ACC112 (cell line): ENCODE measurements at regions not wholly inside any gene's neighbourhood (a gene's known extent, or its start where the extent isn't known, plus 50 kb on each side); places are given as distances from the start of the nearest gene placed in this dataset.

Experiments
- H2AFZ ChIP-seq: fragments of 200-600 bp; sonication (generic); one replicate; pipeline ENCODE4 v1.6.0; 2017; ENCODE audit warnings: antibody characterized with exemption, low read length; ENCODE audit not compliant: unreplicated experiment
- H3K27ac ChIP-seq: fragments of 200-600 bp; sonication (generic); 2 replicates; pipeline ENCODE4 v1.5.1; 2014; ENCODE audit warnings: low read depth, mild to moderate bottlenecking, antibody characterized with exemption, low read length, moderate library complexity
- H3K27me3 ChIP-seq: fragments of 200-600 bp; sonication (generic); 2 replicates; pipeline ENCODE4 v1.6.1; 2014; ENCODE audit warnings: mild to moderate bottlenecking, antibody characterized with exemption, low read length, moderate library complexity, mixed read lengths; ENCODE audit not compliant: insufficient read depth
- H3K36me3 ChIP-seq: fragments of 200-600 bp; sonication (generic); 2 replicates; pipeline ENCODE4 v1.6.1; 2016; ENCODE audit warnings: mild to moderate bottlenecking, antibody characterized with exemption, low read length, moderate library complexity, mixed read lengths; ENCODE audit not compliant: insufficient read depth
- H3K4me1 ChIP-seq: fragments of 200-600 bp; sonication (generic); one replicate; pipeline ENCODE4 v1.6.1; 2016; ENCODE audit warnings: low read length, mixed read lengths; ENCODE audit not compliant: insufficient read depth, unreplicated experiment, control insufficient read depth
- H3K4me3 ChIP-seq: fragments of 200-600 bp; sonication (generic); 2 replicates; pipeline ENCODE4 v1.5.1; 2014; ENCODE audit warnings: mild to moderate bottlenecking, low read depth, low read length
- H3K79me2 ChIP-seq: fragments of 200-600 bp; sonication (generic); one replicate; pipeline ENCODE4 v1.6.0; 2016; ENCODE audit warnings: low read length; ENCODE audit not compliant: control insufficient read depth, unreplicated experiment, insufficient read depth

DNA sequence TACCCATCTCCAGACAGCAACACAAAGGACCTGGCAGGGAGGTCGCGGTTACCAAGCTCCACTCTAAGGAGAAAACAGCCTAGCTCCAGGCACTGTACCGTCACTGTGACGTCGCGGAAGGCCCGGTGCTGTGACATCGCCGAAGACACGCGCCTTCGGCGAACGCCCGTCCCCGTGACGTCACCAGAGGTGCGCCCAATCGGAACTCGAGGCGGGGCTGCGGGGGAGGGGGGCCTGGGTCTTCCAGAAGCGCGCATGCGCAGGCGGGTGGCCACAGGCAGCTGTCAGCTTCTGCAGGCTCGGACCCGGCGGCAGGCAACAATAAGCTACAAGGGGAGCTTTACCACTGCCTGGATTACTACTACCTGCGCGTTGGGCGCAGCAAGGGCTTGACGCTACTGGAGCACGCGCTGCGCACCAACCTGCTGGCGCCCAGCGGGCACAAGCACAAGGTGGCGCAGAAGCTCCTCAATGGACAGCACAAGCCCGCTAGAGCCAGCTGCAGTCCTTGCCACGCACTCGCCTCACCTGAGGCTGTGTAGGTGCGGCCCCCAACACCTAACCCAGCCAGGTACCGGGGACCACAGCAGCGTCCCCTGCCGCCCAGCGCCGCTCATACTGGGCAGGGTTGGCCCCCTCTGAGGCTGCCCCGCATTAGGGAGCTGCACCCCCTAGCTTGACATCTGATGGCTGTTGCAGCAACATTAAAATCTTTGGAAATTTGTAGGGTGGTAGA is 208.4 kb downstream of the TPST1 start:
- Histone ChIP-seq H3K27me3 (no peaks in the 10 kb centered on the region), H3K79me2 (no peaks in the 10 kb centered on the region), H3K36me3 (no peaks in the 10 kb centered on the region), H3K4me3 (peak overlapping the region; percentile 71), H3K27ac (no peak overlapping the region), H2AFZ (peak overlapping the region; percentile 68), H3K4me1 (peaks cover 7% of the 10 kb centered on the region)

DNA sequence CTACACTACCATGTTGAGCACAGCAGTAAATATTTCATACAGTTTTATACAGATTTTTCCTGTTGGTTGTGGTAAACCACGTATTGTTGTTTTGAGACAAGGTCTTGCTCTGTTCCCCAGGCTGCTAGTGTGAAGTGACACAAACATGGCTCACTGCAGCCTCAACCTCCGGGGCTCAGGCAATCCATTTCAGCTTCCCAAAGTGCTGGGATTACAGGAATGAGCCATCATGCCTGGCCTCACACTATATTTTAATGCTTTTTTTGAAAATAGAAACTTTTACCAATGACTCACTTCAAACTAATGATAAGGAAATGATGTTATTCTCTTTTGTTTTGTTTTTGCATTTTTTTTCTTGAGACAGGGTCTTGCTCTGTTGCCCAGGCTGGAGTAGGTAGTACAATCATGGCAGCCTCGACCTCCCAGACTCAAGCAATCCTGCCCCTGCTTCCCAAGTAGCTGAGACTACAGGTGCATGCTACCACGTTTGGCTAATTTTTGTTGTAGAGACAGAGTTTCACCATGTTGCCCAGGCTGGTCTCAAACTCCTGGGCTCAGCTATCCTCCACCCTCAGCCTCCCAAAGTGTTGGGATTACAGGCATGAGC is 210.6 kb downstream of the TPST1 start:
- Histone ChIP-seq H3K27ac (peak overlapping the region; percentile 55), H3K79me2 (no peaks in the 10 kb centered on the region)

DNA sequence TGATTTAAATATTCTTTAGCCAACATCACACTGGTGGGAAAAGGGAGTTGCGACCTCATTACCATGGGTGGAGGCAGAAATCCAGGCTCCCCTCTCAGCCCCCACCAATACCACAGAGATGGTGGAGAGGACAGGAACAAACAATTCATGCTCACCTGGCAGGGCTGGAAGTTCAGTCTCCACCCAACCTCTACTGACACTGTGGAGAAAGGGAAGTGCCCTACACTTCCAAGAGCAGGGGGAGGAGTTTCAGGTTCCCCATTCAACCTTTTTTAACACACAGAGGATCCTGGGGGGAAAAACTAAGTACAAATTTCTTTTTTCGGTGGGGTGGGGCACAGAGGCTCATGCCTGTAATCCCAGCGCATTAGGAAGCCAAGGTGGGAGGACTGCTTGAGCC is 210.1 kb upstream of the KCTD7 start:
- no peaks in the 10 kb centered on the region for H3K27me3 ChIP-seq
- H3K27ac ChIP-seq, result no peak overlapping the region
- H3K79me2 ChIP-seq, result no peaks in the 10 kb centered on the region
- no peaks in the 10 kb centered on the region for H3K36me3 ChIP-seq
- H3K4me3 ChIP-seq, result no peak overlapping the region
- no peak overlapping the region for H2AFZ ChIP-seq
- H3K4me1 ChIP-seq, result peaks cover 7% of the 10 kb centered on the region

More for the DNA sequence above, 210.6 kb downstream of the TPST1 start:
- Histone ChIP-seq H2AFZ (no peak overlapping the region), H3K36me3 (no peaks in the 10 kb centered on the region), H3K4me1 (peaks cover 7% of the 10 kb centered on the region), H3K27me3 (no peaks in the 10 kb centered on the region), H3K4me3 (no peak overlapping the region)

DNA sequence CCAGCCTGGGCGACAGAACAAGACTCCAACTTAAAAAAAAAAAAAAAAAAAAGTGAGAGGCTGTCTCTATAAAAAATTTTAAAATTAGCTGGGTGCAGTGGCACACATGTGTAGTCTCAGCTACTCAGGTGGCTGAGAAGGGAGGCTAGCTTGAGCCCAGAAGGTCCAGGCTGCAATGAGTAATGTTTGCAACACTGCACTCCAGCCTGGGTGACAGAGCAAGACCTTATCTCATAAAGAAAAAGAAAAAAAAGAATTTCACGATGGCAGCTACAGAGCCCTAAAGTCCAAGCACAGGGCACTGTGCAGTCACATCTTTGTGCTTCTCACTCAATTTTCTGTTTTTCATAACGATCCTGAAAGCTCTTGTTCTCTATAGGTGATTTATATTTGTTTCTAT is 209.5 kb upstream of the KCTD7 start:
- H2AFZ ChIP-seq, result no peak overlapping the region
- H3K27ac ChIP-seq, result no peak overlapping the region
- H3K36me3 ChIP-seq, result no peaks in the 10 kb centered on the region
- H3K4me3 ChIP-seq, result no peak overlapping the region
- H3K79me2 ChIP-seq, result no peaks in the 10 kb centered on the region
- H3K4me1 ChIP-seq, result peaks cover 7% of the 10 kb centered on the region
- no peaks in the 10 kb centered on the region for H3K27me3 ChIP-seq

DNA sequence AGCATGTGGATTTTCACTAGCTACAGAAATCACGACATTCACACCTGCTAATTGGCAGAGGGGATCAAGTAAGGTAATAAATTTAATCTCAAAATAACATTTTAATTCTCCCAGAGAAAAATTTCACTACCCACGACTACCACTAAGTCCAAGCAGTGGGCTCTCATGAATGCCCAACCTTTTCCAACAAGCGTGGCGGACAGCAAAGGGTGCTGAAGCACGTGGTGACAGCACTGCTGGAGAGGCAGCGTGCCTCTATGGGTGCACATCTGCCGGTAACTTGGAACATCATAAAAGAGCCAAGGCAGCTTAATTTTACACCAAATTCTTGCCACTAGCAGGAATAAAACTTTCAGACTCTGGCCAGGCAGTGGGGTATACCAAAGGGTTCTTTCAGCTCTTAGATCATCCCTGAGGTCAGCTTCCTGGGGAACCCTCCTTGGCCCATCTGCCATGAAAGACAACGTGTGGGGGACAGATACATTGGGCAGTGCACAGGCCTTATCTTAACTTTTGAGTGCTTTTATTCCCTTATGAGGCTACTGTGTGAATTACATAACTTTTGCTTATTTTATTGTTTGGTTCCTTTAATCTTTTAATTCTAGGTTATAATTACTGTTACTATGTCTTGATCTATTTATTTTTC is 206.7 kb upstream of the KCTD7 start:
- Histone ChIP-seq H3K4me3 (no peak overlapping the region), H3K79me2 (no peaks in the 10 kb centered on the region), H3K27ac (no peak overlapping the region), H3K27me3 (no peaks in the 10 kb centered on the region), H3K36me3 (no peaks in the 10 kb centered on the region), H2AFZ (no peak overlapping the region), H3K4me1 (no peaks in the 10 kb centered on the region)

DNA sequence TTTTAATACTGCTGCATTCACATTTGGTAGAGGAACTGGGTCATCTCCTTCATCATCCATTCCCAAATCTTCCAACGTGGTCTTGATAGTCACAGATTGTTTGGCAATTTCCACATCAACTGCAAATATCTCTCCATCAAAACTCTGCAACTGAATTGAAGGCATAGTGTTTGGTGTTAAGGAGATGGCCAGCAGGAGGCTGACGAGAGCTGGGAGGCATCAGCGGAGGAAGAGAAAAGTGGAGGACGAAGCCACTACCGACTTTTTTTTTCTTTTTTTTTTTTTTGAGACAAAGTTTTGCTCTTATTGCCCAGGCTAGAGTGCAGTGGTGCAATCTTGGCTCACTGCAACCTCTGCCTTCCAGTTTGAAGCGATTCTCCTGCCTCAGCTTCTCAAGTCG is 205.0 kb upstream of the KCTD7 start:
- H3K27me3 ChIP-seq, result no peaks in the 10 kb centered on the region
- H2AFZ ChIP-seq, result no peak overlapping the region
- no peak overlapping the region for H3K27ac ChIP-seq
- no peaks in the 10 kb centered on the region for H3K36me3 ChIP-seq
- no peaks in the 10 kb centered on the region for H3K4me1 ChIP-seq
- no peak overlapping the region for H3K4me3 ChIP-seq
- H3K79me2 ChIP-seq, result no peaks in the 10 kb centered on the region

DNA sequence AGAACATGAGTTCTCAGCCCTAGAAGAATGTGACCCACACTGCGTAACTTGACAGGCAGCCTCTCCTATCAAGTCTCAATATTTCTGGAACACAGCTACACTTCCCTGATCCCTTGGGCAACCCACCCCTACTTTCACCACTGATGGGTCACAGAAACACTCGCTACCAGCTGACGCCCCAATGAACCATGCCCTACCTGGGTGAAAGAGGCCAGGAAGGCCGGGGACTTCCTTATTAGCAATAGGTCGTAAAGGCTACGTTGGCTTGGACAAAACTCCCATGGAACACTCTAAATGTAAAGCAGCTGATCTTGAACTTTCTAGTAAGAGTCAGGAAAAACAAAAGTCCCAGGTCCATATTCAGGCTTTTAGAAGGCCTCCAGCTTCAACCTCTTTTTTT is 202.3 kb upstream of the KCTD7 start:
- no peak overlapping the region for H3K4me3 ChIP-seq
- H3K4me1 ChIP-seq, result peaks cover 8% of the 10 kb centered on the region
- no peak overlapping the region for H2AFZ ChIP-seq
- no peak overlapping the region for H3K27ac ChIP-seq
- H3K79me2 ChIP-seq, result no peaks in the 10 kb centered on the region
- H3K27me3 ChIP-seq, result no peaks in the 10 kb centered on the region
- no peaks in the 10 kb centered on the region for H3K36me3 ChIP-seq

DNA sequence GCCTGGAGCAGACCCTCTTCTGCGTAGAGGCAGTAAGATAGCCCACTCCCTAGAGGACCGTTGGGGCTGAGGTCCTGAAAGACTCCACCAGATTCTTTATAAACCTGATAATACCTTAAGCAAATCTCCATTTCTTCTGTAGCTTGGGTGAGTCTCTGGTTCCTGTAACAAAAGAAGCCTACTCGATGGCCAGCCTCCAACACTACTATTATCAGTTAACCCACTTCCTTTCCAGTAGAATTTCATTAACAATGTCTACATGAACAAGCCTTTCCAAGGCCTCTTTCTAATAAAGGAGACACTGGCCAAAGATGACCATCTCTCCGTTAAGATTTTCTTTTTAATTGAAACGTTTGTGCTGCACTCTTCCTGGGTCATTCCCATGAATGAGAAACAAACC is 201.7 kb upstream of the KCTD7 start:
- Histone ChIP-seq H3K36me3 (no peaks in the 10 kb centered on the region), H3K79me2 (no peaks in the 10 kb centered on the region), H3K27ac (no peak overlapping the region), H3K4me1 (peaks cover 8% of the 10 kb centered on the region), H3K27me3 (no peaks in the 10 kb centered on the region), H2AFZ (no peak overlapping the region), H3K4me3 (no peak overlapping the region)

DNA sequence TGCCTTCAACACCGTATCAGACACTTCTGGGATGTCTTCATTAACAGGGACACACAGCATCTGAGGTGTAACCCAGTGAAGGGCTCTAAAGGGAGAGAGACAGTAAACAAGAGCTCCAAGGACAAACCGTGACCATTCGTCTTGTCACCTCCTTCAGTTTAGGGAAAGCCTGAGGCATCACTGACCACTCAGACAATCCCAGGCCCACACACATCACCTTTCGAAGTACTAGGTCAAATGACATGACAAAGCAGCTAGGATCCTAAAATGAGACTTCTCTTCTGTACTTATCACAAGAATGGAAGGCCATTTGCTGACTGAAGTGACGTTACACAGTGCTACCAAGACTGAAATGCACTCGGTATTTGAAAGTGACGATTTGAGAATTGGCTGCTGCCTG is 200.7 kb upstream of the KCTD7 start:
- Histone ChIP-seq H3K4me3 (no peak overlapping the region), H3K27me3 (no peaks in the 10 kb centered on the region), H3K79me2 (no peaks in the 10 kb centered on the region), H3K36me3 (no peaks in the 10 kb centered on the region), H2AFZ (no peak overlapping the region), H3K4me1 (peaks cover 8% of the 10 kb centered on the region), H3K27ac (no peak overlapping the region)

DNA sequence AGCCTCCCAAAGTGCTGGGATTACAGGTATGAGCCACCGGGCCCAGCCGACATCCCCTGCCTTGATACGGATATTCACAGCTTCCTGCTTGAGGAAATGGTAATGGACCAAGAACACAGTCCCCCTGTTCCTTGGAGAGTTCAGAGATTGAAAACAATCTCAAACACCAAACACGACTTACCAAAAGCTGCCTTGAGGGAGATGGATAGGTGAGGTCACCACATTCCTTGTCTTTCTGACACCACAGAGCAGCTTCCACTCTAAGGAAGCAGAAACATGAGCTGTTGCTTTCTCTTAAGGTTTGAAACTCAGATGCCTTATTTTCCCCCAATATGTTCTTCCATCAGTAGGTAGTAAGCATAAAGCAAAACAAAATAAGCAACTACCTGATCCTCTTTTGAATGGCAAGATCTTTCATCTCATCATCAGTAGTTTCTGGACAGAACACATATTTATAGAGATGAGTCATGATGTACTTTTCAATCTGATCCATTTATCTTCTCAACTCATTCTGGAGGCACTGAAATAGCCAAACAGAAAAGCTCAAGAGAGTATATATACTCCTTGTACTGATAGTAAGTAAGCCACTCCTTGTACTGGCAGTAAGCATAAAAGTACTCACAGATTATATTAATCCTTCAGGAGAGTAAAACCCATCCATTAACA is 199.1 kb upstream of the KCTD7 start:
- Histone ChIP-seq H3K79me2 (no peaks in the 10 kb centered on the region), H3K27ac (no peak overlapping the region)

More for the DNA sequence above, 199.1 kb upstream of the KCTD7 start:
- peaks cover 8% of the 10 kb centered on the region for H3K4me1 ChIP-seq
- no peak overlapping the region for H2AFZ ChIP-seq
- H3K36me3 ChIP-seq, result no peaks in the 10 kb centered on the region
- H3K4me3 ChIP-seq, result no peak overlapping the region
- H3K27me3 ChIP-seq, result no peaks in the 10 kb centered on the region
